CD4-positive, alpha-beta T cell (primary cell): ENCODE measurements at regions not wholly inside any gene's neighbourhood (a gene's known extent, or its start where the extent isn't known, plus 50 kb on each side); places are given as distances from the start of the nearest gene placed in this dataset.

Experiments
- ATAC-seq: fragments of 200-7000 bp; cut with Tn5 transposase; one replicate; pipeline ENCODE4 v1.10.0; 2022; ENCODE audit warnings: mild to moderate bottlenecking; ENCODE audit not compliant: poor library complexity
- CTCF ChIA-PET: fragments of 350-600 bp; sonication (Branson Sonifier 250); formaldehyde crosslinking; loops from one replicate; lab custom pipeline; 2021; ENCODE audit warnings: antibody characterized with exemption, inconsistent platforms; lab: Charles Lee
- POLR2A ChIA-PET: fragments of 350-600 bp; sonication (Branson Sonifier 250); formaldehyde crosslinking; loops from one replicate; lab custom pipeline; 2021; ENCODE audit warnings: antibody characterized with exemption, inconsistent platforms; lab: Charles Lee
- DNase-seq, 14 experiments: peaks; one replicate each; pipeline ENCODE4 v3.0.0-alpha.2; 2013 to 2020; ENCODE audit warnings: mixed read lengths in 2 of 14
- H3K27ac ChIP-seq, 2 donors: one replicate each; pipeline versions ENCODE4 v1.5.1 to v1.7.0; 2013; ENCODE audit warnings: low read length in 2 of 2, low read depth in 1 of 2, mild to moderate bottlenecking in 1 of 2
- H3K27me3 ChIP-seq, 2 experiments: 1 replicate in 1 of 2; 2 replicates in 1 of 2; pipeline versions ENCODE4 v1.6.1 to v1.7.0; 2013; ENCODE audit warnings: low read length in 2 of 2, control low read depth in 1 of 2, mild to moderate bottlenecking in 1 of 2, moderate library complexity in 1 of 2; ENCODE audit not compliant: insufficient read depth in 2 of 2, control insufficient read depth in 1 of 2
- H3K36me3 ChIP-seq: one replicate; pipeline ENCODE4 v1.6.1; 2013; ENCODE audit warnings: low read length, control low read depth; ENCODE audit not compliant: insufficient read depth
- H3K4me1 ChIP-seq: one replicate; pipeline ENCODE4 v1.6.1; 2013; ENCODE audit warnings: low read length, control low read depth; ENCODE audit not compliant: insufficient read depth
- H3K4me3 ChIP-seq: one replicate; pipeline ENCODE4 v1.5.1; 2013; ENCODE audit warnings: mild to moderate bottlenecking, low read length, moderate library complexity
- H3K9me3 ChIP-seq, 2 experiments: 1 replicate in 1 of 2; 2 replicates in 1 of 2; pipeline versions ENCODE4 v1.6.1 to v1.7.0; 2013; ENCODE audit warnings: low read length in 2 of 2, mild to moderate bottlenecking in 2 of 2, control low read depth in 1 of 2, moderate library complexity in 1 of 2; ENCODE audit not compliant: control insufficient read depth in 1 of 2, insufficient read depth in 1 of 2
- H3K27ac Mint-ChIP-seq: one replicate; pipeline ENCODE4 v1.8.0; 2020; ENCODE audit warnings: mixed read lengths
- H3K27me3 Mint-ChIP-seq: one replicate; pipeline ENCODE4 v1.8.0; 2021; ENCODE audit warnings: mixed read lengths
- H3K36me3 Mint-ChIP-seq: one replicate; pipeline ENCODE4 v1.8.0; 2021; ENCODE audit warnings: low read depth, mixed read lengths
- H3K4me1 Mint-ChIP-seq: one replicate; pipeline ENCODE4 v1.8.0; 2021; ENCODE audit warnings: low read depth, mixed read lengths
- H3K4me3 Mint-ChIP-seq: one replicate; pipeline ENCODE4 v1.8.0; 2020; ENCODE audit warnings: mild to moderate bottlenecking, mixed read lengths
- H3K9me3 Mint-ChIP-seq: one replicate; pipeline ENCODE4 v1.8.0; 2020; ENCODE audit warnings: mixed read lengths
- intact Hi-C, 2 experiments: fragments of 100-400 bp; cut with DNase I in 1 of 2; cut with micrococcal nuclease in 1 of 2; formaldehyde crosslinking; loops; one replicate each; pipeline versions ENCODE4 v1.15.1 to v1.9.0; 2023 to 2025; cut with DNase I, micrococcal nuclease
- TF ChIP-seq, protein P1 (sequence below): fragments of 200-600 bp; IDR thresholded peaks from one replicate; pipeline ENCODE4 v1.8.0; 2022; ENCODE audit warnings: antibody characterized with exemption, mild to moderate bottlenecking

DNA sequence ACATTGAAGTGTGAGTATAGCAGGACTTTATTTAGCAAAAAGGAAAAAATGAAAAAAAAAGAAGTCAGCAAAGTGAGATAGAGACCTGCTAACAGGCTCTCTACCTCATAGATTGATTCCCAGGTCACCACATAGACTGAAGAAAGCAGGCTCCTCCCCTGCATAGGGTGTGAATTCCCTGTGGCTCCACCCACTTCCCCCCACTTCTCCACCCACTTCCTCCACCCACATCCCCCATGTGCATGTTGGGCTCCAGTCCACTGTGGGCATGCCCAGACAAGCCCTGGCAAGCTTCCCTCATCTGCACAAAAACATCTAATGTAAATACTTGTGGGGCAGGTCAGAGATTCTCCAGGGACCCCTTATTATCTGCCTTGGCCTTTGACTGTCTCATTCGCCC, 97.8 kb downstream of the TMEM47 start:
- POLR2A ChIA-PET, result no interaction called here
- Mint-ChIP-seq H3K9me3 (no peaks in the 10 kb centered on the region), H3K27me3 (no peaks in the 10 kb centered on the region), H3K27ac (no peak overlapping the region), H3K4me1 (no peaks in the 10 kb centered on the region), H3K4me3 (no peak overlapping the region), H3K36me3 (no peaks in the 10 kb centered on the region)
- no peak for DNase-seq
- intact Hi-C loops, result no loop called here
- Histone ChIP-seq H3K27ac (no peak overlapping the region), H3K4me3 (no peak overlapping the region), H3K9me3 (no peaks in the 10 kb centered on the region), H3K4me1 (no peaks in the 10 kb centered on the region), H3K36me3 (no peaks in the 10 kb centered on the region), H3K27me3 (no peaks in the 10 kb centered on the region)
- TF ChIP-seq, protein P1, sequence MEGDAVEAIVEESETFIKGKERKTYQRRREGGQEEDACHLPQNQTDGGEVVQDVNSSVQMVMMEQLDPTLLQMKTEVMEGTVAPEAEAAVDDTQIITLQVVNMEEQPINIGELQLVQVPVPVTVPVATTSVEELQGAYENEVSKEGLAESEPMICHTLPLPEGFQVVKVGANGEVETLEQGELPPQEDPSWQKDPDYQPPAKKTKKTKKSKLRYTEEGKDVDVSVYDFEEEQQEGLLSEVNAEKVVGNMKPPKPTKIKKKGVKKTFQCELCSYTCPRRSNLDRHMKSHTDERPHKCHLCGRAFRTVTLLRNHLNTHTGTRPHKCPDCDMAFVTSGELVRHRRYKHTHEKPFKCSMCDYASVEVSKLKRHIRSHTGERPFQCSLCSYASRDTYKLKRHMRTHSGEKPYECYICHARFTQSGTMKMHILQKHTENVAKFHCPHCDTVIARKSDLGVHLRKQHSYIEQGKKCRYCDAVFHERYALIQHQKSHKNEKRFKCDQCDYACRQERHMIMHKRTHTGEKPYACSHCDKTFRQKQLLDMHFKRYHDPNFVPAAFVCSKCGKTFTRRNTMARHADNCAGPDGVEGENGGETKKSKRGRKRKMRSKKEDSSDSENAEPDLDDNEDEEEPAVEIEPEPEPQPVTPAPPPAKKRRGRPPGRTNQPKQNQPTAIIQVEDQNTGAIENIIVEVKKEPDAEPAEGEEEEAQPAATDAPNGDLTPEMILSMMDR, result no peak
- CTCF ChIA-PET, result no interaction called here
- ATAC-seq, result no peak

DNA sequence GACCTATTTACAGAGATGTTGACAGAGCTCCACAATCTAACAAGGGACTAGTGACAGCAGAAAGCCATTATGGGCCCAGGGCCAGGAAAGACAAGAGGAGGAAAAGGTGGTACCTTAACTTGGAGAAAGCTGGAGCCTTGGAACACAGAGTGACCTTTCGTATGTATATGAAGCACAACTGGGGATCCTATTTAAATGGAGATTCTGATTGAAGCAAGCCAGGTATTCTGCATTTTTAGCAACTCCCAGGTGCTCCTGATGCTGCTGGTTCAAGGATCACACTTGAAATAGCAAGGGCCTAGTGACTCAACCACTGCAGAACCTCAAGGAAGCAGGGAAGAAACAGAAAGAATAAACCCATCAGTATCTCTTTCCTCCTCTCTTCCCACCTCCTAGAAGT, 99.4 kb downstream of the TMEM47 start:
- no peaks in the 10 kb centered on the region for H3K9me3 ChIP-seq
- TF ChIP-seq, protein P1, result no peak
- H3K27ac ChIP-seq, result no peak overlapping the region
- H3K27me3 ChIP-seq, result no peaks in the 10 kb centered on the region
- H3K27me3 Mint-ChIP-seq, result no peaks in the 10 kb centered on the region
- no peaks in the 10 kb centered on the region for H3K4me1 Mint-ChIP-seq
- no peak overlapping the region for H3K4me3 Mint-ChIP-seq
- H3K9me3 Mint-ChIP-seq, result no peaks in the 10 kb centered on the region
- POLR2A ChIA-PET, result no interaction called here
- no peak overlapping the region for H3K27ac Mint-ChIP-seq
- no peak for ATAC-seq
- H3K36me3 ChIP-seq, result no peaks in the 10 kb centered on the region
- CTCF ChIA-PET, result no interaction called here
- H3K36me3 Mint-ChIP-seq, result no peaks in the 10 kb centered on the region
- no peak overlapping the region for H3K4me3 ChIP-seq
- no peak for DNase-seq
- intact Hi-C loops, result no loop called here
- no peaks in the 10 kb centered on the region for H3K4me1 ChIP-seq

DNA sequence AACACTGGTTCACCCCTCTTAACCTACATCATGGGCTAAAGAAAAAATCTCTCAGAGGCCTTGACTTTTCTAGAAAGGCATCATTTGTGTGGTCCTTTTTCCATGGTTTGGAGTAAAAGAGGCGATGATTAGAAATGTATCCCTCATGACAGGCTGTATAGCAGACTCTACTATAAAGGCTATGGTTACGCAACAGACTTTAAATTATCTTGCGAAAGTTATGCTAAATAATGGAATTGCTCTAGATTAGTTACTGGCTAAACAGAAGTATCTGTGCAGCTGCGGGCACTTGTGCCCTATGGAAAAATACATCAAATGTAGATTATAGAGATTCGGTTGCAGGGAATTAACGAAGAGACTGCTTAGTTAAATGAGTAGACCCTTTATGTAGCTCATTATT, 101.6 kb downstream of the TMEM47 start:
- TF ChIP-seq, protein P1, result no peak
- no peaks in the 10 kb centered on the region for H3K27me3 ChIP-seq
- no peak overlapping the region for H3K27ac ChIP-seq
- H3K4me3 ChIP-seq, result no peak overlapping the region
- Mint-ChIP-seq H3K4me3 (no peak overlapping the region), H3K27ac (no peak overlapping the region), H3K9me3 (no peaks in the 10 kb centered on the region), H3K4me1 (no peaks in the 10 kb centered on the region), H3K36me3 (no peaks in the 10 kb centered on the region), H3K27me3 (no peaks in the 10 kb centered on the region)
- H3K9me3 ChIP-seq, result no peaks in the 10 kb centered on the region
- no peak for ATAC-seq
- no peaks in the 10 kb centered on the region for H3K4me1 ChIP-seq
- DNase-seq, result no peak
- CTCF ChIA-PET, result no interaction called here
- intact Hi-C loops, result no loop called here
- POLR2A ChIA-PET, result no interaction called here
- no peaks in the 10 kb centered on the region for H3K36me3 ChIP-seq
